ENCODE measurements at regions not wholly inside any gene's neighbourhood (a gene's known extent, or its start where the extent isn't known, plus 50 kb on each side); places are given as distances from the start of the nearest gene placed in this dataset.

DNA sequence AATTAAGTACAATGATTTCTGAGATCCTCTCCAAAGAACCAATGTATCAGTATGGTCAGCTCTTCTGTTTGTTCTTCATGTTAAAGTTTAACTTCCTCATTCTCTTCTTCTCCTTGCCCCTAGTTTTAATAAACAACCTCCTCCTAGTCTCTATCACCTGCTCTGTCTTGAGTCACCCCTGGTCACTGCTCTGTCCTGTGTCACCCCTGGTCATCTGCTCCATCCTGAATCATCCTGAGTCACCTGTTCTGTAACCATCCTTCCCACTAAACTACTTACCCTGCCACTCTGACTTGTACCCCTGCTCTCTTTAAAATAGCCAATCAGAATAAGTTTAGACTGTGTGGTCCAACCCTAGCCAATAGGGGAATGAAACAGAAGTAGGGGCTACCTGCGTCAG is 100.5 kb downstream of the ALG10B start:
- Histone ChIP-seq H3K4me3 (no peak overlapping the region), H3K9me3 (replicated peaks; ENCODE audit: control insufficient read depth, insufficient read depth, low read depth, low read length) (0 out of 2 replicates have a peak, but pooled peaks cover 1% of the 10 kb centered on the region), H3K9ac (ENCODE audit: insufficient read depth in 1 of 2, low read depth in 2 of 2, low read length in 2 of 2) (no peak overlapping the region), H3K27me3 (ENCODE audit: control insufficient read depth in 2 of 2, insufficient read depth in 2 of 2, low read length in 2 of 2) (no peaks in the 10 kb centered on the region), H3K36me3 (ENCODE audit: control insufficient read depth, insufficient read depth, low read length) (no peaks in the 10 kb centered on the region), H3K4me1 (replicated peaks in 1 of 2; ENCODE audit: control insufficient read depth in 2 of 2, insufficient read depth in 2 of 2, low read length in 2 of 2) (no peaks in the 10 kb centered on the region), H4K20me1 (replicated peaks; ENCODE audit: control insufficient read depth, insufficient read depth, low read length) (no peaks in the 10 kb centered on the region), H3K4me2 (ENCODE audit: insufficient read depth, low read length) (no peak overlapping the region), H3K9me1 (ENCODE audit: control insufficient read depth, insufficient read depth, low read length) (no peaks in the 10 kb centered on the region), H3K79me2 (ENCODE audit: control insufficient read depth, insufficient read depth, low read length) (no peaks in the 10 kb centered on the region), H3K27ac (ENCODE audit: extremely low read depth, low read depth, low read length) (no peak overlapping the region), H2AFZ (ENCODE audit: low read depth, low read length) (no peak overlapping the region)
- no peak for TF ChIP-seq ZNF146 (CRISPR knock-in tag; IDR thresholded peaks at IDR 0.05; ENCODE audit: unreplicated experiment)
- no peak for TF ChIP-seq FOXA1 (IDR thresholded peaks at IDR 0.05; ENCODE audit: borderline replicate concordance)
- TF ChIP-seq TCF3 (CRISPR knock-in tag; IDR thresholded peaks at IDR 0.05), result no peak
- TF ChIP-seq, protein P1, sequence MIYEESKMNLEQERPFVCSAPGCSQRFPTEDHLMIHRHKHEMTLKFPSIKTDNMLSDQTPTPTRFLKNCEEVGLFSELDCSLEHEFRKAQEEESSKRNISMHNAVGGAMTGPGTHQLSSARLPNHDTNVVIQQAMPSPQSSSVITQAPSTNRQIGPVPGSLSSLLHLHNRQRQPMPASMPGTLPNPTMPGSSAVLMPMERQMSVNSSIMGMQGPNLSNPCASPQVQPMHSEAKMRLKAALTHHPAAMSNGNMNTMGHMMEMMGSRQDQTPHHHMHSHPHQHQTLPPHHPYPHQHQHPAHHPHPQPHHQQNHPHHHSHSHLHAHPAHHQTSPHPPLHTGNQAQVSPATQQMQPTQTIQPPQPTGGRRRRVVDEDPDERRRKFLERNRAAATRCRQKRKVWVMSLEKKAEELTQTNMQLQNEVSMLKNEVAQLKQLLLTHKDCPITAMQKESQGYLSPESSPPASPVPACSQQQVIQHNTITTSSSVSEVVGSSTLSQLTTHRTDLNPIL (CRISPR knock-in tag; IDR thresholded peaks at IDR 0.05), result no peak
- no peak for TF ChIP-seq ZC3H11A (IDR thresholded peaks at IDR 0.05; ENCODE audit: low read depth, low read length)
- TF ChIP-seq EP400 (IDR thresholded peaks at IDR 0.05), result no peak
- no peak for TF ChIP-seq ZBTB1 (CRISPR knock-in tag; IDR thresholded peaks at IDR 0.05; ENCODE audit: borderline replicate concordance, low read depth)
- TF ChIP-seq, protein P2, sequence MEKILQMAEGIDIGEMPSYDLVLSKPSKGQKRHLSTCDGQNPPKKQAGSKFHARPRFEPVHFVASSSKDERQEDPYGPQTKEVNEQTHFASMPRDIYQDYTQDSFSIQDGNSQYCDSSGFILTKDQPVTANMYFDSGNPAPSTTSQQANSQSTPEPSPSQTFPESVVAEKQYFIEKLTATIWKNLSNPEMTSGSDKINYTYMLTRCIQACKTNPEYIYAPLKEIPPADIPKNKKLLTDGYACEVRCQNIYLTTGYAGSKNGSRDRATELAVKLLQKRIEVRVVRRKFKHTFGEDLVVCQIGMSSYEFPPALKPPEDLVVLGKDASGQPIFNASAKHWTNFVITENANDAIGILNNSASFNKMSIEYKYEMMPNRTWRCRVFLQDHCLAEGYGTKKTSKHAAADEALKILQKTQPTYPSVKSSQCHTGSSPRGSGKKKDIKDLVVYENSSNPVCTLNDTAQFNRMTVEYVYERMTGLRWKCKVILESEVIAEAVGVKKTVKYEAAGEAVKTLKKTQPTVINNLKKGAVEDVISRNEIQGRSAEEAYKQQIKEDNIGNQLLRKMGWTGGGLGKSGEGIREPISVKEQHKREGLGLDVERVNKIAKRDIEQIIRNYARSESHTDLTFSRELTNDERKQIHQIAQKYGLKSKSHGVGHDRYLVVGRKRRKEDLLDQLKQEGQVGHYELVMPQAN (IDR thresholded peaks at IDR 0.05; ENCODE audit: borderline replicate concordance), result no peak
- TF ChIP-seq RUNX1 (IDR thresholded peaks at IDR 0.05; ENCODE audit: low read depth), result no peak
- no peak for TF ChIP-seq ZNF561 (CRISPR knock-in tag; conservative IDR thresholded peaks at IDR 0.05)
- TF ChIP-seq ZSCAN32 (CRISPR knock-in tag; IDR thresholded peaks at IDR 0.05), result no peak
- TF ChIP-seq PTRF (tag; IDR thresholded peaks at IDR 0.05), result no peak
- no peak for TF ChIP-seq KAT8 (IDR thresholded peaks at IDR 0.05; ENCODE audit: low read depth)
- TF ChIP-seq KLF1 (tag; IDR thresholded peaks at IDR 0.05), result no peak
- TF ChIP-seq ETV6 (IDR thresholded peaks at IDR 0.05; ENCODE audit: borderline replicate concordance in 1 of 2, low read depth in 2 of 2, low read length in 1 of 2), result no peak
- TF ChIP-seq ETV6 (CRISPR knock-in tag; IDR thresholded peaks at IDR 0.05; ENCODE audit: borderline replicate concordance), result no peak
- no peak for TF ChIP-seq CREB1 (IDR thresholded peaks at IDR 0.05)
- TF ChIP-seq CREB1 (CRISPR knock-in tag; IDR thresholded peaks at IDR 0.05), result no peak
- TF ChIP-seq, protein P3, sequence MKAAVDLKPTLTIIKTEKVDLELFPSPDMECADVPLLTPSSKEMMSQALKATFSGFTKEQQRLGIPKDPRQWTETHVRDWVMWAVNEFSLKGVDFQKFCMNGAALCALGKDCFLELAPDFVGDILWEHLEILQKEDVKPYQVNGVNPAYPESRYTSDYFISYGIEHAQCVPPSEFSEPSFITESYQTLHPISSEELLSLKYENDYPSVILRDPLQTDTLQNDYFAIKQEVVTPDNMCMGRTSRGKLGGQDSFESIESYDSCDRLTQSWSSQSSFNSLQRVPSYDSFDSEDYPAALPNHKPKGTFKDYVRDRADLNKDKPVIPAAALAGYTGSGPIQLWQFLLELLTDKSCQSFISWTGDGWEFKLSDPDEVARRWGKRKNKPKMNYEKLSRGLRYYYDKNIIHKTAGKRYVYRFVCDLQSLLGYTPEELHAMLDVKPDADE (conservative IDR thresholded peaks at IDR 0.05; ENCODE audit: control insufficient read depth, low read depth, low read length), result no peak
- no peak for TF ChIP-seq ZNF384 (IDR thresholded peaks at IDR 0.05; ENCODE audit: low read depth, low read length)
- no peak for FAIRE-seq
- DNase-seq (ENCODE audit: extremely low read depth in 1 of 4, low spot score in 3 of 4), result no peak
- intact Hi-C loops (cut with micrococcal nuclease), result no loop called here
- in situ Hi-C loops (cut with MboI), result no loop called here
- no peak for ATAC-seq
- 0% methylated on average over 1 of the region's 1 CpG for WGBS (ENCODE audit: insufficient coverage, low coverage, missing lambda C conversion rate)
- BruUV-seq (replicated peaks), result no TSS peak
- ChIA-PET CTCF (ENCODE audit: low intra/inter-chr PET ratio) (no interaction called here), POLR2A (no interaction called here)
